ENCODE measurements at regions not wholly inside any gene's neighbourhood (a gene's known extent, or its start where the extent isn't known, plus 50 kb on each side); places are given as distances from the start of the nearest gene placed in this dataset.

DNA sequence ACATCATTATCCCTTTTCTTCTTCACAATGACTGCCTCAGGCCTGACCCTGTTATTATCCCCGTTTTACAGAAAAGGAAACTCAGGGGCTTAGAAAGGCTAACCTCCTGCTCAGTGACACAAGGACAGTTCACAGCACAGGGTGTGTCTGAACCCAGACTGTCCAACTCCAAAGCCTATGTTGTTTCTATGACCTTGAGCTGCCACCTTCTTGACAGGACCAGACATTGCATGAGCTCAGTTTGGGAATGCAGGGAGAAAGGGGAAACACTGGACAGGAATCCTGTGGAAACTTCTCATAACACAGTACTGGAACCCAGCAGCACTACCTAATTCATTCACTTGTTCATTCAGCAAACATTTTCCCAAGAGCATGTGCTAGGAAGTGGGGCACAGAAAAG is 472.8 kb downstream of the CDK5RAP2 start:
- DNase-seq = no peak

DNA sequence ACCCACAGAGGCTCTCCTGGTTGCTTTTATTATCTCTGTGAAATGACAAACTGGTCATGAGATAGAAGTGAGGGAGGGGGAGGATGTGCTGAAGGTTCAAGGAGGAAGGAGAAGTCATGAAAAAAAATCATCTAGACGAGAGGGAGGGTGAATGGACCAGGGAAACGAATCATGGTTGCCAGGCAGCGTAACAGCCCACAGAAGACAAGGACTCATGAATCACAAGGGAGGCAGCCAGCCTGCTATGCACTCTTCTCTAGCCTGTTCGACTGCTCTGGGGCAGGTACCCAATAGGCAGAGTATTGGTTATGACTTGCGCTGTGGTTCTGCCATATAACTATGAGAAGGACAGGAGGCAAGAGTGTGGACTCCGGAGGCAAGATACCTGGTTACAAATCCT is 475.2 kb downstream of the CDK5RAP2 start:
- no peak for DNase-seq

DNA sequence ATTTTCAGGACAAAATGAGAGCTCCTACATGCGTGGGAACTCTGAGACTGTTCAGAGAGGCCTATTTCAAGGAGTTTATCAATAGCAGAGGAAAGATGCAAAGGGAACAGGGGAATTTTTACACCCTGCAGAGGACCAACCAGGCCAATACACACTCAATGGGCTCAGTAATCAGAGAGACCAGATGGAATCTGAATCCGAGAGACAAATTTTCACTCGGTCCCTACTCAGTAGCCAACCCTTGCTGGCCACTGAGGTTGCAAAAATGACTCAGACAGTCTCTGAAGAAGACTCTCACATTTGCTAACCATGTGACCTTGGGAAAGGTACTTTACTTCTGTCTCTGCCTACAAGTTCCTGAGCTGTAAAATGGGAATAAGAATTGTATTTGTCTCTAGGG is 479.4 kb downstream of the CDK5RAP2 start:
- DNase-seq = no peak

DNA sequence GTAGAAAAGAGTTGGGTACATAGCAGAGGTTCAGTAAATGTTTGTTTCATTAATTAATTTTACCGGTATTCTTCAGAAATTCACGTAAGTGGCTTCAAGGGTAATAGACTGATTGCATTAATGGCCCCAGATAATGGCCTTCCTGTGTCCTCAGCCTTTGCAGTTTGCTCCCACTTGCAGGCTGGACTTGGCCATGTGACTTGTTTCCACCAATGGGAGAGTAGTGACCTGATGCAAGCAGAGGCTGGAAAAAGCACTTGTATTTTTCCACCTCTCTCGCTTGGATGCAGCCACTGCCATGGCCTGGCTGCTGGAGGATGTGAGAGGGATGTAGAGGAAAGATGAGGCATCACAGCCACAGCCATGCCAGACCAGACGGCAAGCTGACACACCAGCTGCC is 480.9 kb downstream of the CDK5RAP2 start:
- DNase-seq = no peak

DNA sequence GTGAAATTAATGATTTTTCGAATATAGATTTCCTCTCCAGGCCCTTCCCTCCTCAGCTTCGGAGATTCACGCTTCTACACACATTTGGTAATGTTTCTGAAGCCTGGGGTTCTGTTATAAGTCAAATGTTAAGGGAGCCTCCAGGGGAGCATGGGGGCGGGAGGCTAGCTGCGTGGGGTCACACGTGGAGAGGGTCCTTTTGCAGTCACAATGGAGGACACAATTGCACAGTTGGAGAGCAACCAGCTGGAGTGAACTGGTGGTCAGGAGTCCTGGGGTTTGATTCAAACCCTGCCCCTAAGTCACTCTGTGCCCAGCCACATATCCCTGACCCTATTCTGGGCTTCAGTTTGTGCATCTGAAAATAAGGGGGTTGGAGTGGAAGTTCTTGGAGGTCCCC is 481.4 kb downstream of the CDK5RAP2 start:
- no peak for DNase-seq

DNA sequence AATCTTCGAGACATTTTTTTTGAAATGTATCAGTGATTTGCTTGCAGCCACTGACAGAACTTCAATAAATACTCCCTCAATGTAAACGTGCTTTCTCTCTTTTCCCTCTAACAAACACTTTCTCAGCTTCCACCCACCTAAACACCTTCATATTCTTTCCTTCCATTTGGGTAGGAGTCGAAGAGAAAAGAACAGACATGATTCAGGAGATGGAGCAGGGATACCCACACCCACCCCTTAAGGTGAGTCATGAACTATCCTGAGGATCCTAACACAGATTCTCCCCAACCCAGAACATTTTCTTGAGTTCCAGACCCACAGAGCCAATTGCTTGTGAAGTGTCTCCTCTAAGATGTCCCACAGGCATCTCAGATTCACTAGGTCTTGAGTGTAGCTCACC is 488.8 kb downstream of the CDK5RAP2 start:
- DNase-seq = no peak

DNA sequence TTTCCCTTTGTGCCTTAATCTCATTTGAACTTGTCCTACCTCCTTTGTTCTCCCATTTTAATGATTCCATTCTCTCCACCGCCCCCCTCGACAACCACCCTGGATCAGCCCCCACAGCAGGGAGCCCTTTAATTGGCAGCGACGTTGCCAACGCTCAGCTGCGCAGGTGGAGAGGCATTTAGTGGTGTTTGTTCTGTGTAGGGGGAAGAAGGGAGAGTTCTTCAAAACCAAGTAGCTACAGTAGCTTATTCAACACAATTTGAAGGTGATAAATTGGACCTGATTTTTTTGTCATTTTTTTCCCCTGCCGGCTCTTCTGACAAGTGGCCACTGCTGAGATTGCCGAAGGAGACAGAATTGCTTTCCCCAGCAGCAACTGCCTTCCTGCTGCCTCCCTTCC is 499.1 kb downstream of the CDK5RAP2 start:
- DNase-seq = no peak

DNA sequence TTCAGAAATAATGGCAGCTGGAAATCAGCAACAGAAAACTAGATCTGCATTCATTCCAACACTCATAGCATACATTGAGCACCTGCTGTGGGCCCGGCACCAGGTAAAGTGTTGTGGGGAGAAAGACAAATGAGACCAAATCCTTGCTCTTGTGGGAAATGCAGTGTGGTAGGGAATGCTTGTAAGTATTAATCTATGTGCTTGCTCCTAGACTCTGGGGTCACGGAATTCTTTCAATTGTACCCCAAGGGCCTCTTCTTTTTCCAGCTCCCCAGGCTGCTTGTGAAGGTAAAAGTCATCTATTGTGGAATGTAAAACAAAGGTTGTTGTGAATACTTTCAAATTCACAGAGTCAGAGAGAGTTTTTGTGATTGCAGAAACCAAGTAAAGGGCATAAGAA is 501.9 kb downstream of the CDK5RAP2 start:
- DNase-seq = no peak

DNA sequence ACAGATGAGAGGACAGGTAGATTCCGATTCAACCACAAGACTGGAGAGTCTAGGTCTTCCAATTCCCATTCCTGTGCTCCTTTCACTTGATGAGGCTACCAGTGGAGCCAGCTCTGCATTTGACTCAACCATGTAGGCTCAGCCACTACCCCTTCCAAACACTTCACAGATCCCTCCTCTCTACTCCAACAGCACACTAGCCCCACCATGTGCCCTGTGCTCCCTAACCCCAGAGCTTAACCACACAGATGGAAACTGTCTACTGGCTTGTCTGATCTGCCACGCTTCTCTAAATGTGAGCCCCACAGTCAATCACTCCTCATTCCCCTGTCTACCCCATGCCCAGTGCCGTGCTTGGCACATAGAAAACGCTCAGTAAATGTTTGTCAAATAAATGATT is 508.2 kb downstream of the CDK5RAP2 start:
- DNase-seq = no peak

DNA sequence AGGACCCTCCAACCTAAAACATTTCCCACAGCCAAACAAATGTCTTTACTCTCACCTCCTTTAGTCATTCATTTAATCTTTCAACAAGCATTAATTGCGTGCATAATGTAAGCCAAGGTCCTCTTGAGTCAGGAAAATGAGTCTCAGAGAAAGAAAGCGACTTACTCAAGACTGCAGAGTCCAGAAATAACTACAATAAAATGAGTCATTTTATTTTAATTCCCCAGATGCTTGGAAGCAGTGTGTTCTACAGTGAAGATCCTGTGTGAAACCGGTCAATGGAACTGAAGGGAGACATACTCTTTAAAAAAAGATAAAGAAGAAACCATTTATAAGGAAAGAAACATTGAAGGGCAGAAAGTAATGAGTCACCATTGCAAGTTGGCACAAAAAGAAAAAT is 513.7 kb downstream of the CDK5RAP2 start:
- DNase-seq = no peak

DNA sequence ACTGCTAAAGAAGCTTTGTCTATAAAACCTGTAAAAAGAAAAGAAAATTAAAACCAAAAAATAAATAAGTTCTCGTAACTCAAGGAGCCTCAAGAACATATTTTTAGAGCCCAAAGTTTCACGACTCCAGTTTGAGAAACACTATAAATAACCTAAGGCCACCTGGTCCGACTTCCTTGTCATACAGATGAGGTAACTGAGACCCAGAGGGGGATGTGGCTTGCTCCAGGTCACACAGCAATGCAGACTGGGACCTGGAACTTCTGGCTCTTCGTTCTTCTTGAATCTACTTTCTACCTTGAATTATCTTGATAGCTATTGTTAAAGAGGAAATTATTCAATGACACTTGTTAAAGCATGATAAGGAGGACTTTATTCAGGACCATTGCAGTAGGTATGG is 514.8 kb downstream of the CDK5RAP2 start:
- no peak for DNase-seq

DNA sequence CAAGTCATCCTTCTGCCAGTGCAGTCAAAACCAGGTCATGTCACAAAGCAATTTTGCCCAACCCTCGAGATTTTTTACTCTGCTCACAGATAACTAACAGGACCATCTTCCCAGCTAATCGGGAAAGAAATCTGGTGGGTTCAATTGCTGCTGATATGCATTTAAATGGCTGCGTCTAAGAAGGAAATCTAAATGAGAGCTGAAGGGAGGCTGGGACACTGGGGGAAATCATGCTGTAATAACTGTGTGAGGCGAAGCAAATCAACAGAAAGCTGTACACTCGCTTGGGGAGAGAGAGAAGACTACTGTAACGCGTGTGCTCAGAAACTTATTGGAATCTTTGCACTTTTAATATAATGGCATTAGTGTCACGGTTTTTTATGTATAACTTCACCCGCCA is 535.0 kb downstream of the CDK5RAP2 start:
- no peak for DNase-seq

DNA sequence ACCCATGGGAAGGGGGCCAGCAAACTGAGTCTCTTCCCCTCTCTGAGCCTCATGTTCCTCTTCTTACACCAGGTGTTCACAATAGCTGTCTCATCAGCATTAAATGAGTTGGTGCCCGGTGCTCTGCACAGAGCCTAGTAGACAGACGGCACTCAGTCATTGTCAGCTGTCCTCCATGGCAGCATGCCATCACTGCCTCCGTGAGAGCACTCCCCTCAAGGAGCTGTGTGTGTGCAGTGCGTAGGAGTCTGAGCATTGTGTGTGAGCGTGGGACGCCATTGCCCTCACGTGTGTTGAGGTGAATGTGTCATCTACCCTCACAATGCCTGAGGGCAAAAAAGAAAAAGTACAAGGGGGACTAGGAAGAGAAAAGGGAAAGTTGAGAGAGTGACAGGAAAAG is 536.5 kb downstream of the CDK5RAP2 start:
- DNase-seq = no peak

DNA sequence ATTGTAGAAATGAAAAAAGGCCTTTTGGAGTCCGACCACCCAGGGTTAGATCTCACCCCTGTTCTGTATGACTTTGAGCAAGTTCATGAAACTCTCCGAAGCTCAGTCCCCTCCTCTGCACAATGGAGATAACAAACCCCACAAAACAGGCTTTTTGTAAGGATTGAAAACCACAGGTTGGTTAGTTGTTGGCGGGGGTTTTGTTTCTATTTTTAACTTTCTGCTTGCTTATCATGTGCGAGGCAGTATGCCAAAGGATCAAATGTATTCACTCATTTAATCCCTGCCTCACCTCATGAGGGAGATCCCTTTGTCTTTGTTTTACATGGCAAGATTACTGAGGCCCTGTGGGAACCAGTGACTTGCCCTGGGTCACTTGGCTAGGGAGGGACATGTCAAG is 539.1 kb downstream of the CDK5RAP2 start:
- DNase-seq = no peak

DNA sequence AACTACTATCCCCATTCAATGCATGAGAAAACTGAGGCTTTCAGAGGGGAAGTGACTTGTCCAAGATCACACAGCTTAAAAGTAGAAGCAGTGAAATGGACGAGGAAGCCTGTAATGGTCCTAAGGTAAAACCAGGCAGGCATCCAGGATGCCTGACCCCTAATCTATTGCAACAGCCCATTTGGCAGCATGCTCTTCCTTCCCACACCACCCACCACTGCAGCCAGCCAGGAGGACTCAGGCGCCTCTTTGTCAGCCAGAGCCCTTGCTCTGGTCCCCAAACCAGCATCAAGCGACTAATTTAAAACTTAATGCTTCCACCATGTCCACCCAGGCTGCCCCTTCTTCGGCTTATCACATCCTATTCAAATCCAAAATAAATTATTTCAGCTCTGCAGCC is 541.6 kb downstream of the CDK5RAP2 start:
- DNase-seq = no peak

DNA sequence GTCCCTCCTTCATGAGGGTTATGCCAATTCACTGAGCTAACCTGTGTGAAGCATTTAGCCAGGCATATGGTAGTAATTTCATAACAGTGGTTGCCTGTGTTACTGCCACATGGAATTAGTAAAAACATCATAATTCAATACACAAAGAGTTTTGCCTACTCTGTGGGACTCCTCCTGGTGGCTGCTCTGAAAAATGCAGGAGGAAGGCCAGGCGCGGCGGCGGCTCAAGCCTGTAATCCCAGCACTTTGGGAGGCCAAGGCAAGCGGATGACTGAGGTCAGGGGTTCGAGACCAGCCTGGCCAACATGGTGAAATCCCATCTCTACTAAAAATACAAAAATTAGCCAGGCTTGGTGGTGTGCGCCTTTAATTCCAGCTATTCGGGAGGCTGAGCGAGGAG is 547.3 kb downstream of the CDK5RAP2 start:
- DNase-seq = no peak

DNA sequence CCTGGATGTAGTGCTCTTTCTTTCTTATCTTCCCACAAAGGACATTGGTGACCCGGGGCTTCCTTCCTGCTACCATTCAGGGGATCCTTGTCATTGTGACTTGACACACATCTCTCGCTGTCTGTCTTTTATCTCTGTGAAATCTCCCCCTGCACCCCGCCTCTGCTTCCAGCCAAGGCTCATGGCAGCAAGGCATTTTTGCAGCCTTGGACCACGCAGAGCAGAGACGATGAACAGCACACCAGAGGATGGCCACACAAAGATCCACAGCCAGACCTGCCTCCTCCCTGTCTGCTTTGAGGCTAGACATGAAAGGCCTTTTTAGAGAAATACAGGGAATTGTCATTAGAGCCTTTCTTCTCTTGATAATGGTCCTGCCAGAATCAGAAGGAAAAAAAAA is 549.1 kb downstream of the CDK5RAP2 start:
- no peak for DNase-seq

DNA sequence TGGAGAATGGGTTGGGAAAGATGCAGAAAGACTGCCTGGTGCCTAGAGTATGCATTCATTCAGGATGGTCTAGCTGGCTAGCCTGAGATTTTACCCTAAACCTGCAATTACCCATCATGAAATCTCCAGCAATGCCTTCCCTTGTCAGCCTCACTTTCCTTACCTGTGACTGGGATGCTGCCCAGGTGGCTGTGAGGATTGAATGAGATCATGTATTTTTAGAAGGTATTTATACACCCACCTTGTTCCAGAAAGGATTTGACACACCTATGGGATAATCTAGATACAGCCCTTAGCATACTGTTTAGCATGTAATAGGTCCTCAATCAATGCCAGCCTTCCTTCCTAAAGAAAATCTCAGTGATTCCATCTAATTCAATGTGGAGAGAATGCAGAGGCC is 561.4 kb downstream of the CDK5RAP2 start:
- DNase-seq = no peak

DNA sequence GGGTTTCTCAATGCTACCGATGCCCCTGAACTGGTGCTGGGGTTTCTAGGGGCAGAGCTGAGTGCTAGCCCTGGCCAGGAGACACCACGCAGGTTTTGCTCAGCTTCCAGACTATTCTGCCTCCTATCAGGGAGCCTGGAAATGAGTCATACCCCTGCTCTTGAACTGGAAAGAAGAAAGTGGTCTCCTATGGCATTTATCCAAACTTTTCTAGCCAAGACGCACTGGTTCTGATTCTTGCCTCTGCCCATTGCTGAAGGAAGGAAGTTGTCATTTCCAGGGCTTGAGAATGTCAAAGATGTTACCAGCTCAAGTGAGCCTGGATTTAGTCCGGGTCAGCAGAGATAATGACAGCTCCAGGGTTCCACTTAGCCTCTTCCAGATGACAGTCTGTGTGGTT is 561.9 kb downstream of the CDK5RAP2 start:
- DNase-seq = no peak

DNA sequence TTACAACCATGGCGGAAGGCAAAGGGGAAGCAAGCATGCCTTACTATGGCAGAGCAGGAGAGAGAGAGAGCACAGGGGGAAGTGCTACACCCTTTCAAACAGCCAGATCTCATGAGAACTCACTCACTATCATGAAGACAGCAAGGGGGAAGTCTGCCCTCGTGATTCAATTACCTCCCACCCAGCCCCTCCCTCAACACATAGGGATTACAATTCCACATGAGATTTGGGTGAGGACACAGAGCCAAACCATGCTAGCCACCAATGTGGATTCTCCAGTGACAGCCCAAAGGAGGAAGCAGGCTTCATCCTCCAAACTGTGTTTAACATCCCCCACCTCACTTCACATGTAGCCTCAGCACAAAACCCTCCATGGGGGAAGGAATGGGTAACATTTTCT is 563.7 kb downstream of the CDK5RAP2 start:
- no peak for DNase-seq

DNA sequence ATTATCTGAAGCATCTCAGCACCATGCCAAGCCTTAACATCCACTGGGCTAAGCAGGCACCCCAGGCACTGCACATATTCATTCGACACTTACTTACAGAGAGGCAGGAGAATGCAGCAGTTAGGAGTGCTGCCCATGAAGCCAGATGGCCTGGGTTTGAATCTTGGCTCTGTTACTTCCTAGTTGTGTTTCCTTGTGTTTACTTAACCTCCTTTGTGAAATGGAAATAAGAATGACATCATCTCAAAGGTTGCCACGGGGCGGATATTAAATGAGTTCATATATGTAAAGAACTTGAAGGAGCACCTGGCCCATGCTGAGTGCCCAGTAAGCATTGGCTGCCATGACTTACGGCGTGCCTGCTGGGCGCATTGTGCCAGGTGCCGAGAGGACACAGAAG is 565.2 kb downstream of the CDK5RAP2 start:
- DNase-seq = no peak

DNA sequence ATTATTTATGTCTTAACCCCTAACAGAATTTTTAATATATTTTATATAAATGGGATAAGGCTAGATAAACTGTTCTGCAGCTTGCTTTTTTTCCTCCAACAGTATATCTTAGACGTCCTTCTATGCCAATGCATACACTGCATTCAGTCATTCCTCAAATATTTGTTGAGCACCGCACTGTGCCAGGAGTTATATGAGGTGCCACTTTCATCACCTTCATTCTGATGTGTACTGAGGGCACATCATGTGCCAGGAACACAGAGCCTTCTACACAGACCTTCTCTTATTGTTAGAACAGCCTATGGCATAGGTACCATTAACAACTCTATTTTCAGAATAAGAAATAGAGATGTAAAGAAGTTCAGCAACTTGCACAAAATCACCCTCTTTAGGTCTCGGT is 570.1 kb downstream of the CDK5RAP2 start:
- no peak for DNase-seq

DNA sequence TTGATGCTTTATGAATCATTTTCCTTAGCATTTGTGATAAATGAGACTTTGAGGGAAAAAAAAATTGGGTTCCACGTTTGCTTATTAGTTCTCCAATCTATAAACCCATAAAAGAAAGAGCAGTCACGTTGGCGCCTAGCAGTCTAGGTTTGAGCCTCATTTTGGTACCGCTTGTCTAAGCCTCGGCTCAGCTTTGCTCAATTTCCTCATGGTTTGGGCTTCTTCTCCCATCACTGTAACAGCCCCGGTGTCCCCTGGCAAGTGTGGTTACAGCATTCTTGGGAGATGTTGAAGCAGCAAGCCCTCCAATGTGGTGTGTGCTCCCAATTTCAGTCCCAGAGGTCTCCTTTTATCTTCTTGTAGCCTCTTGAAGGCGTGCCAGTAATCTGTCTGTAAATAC is 578.4 kb downstream of the CDK5RAP2 start:
- DNase-seq = no peak

DNA sequence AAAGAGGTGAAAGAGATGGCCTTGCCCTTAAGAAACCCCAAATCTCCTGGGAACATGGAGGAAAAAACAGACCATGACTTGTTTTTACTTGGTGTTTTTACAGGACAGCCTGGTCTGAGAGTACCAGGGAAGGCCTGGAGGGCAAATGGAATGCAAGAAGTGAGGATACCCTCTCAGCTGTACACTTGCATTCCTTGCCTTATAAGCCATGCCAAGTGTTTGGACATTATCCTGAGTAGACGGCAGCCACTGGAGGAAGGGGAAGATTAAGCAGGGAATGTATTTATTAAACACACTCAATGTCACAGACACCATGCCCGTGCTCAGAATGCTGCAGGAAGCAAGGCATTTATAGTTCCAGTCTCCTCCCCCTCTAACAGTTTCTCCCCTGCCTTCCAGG is 581.4 kb downstream of the CDK5RAP2 start:
- DNase-seq = no peak

DNA sequence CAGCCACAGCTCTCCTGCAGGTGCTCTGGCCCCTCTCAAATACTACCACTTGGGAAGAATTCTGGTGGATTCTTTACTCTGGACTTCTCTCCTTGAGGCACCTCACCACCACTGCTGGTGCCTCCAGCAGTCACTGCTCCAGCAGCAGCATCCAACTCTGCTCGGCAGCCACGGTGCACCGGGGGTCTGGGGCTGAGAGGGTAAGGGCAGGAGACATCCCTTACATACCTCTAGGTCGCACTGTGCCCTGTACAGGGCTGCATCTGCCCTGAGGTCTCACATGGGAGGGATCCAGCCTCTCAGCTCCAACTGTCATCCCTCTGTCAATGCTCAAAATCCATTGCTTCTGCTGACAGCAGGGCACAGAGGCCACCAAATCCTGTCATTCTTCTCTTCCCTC is 588.2 kb downstream of the CDK5RAP2 start:
- no peak for DNase-seq

DNA sequence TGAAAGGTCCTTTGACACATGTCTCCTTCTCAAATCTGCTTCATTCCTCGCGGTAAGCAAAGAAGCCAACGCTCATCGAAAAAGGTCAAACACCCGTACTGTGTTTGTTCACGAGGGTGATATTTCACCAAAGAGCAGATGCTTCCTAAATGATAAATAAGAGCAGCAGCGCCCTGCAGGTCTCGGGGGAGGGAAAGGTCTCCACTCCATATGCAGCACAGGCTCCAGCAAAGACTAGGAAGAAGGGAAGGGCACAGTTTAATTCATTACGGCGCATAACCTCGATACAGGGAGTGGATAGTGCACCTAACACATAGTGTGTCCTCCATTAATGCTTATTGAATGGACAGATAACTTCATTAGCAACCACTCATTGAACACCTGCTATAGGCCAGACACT is 593.3 kb downstream of the CDK5RAP2 start:
- no peak for DNase-seq

DNA sequence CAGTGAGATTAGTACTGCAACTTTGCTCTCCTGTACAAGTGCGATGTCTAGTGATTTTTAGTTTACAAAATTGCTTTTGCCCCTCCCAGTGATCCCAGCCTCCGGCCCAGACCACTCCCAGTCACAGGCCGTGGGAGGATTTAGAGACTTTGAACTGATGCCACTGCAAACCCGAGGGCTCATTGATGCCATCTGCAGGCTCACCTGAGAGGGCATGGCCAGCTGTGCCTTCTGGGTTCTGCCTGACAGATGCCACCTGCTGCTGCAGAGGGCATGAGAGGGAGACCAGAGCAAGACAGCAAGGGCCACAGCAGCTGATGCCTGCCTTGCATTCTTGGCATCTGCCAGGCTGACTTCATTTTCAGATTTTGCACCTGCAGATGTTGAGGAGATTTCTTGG is 593.8 kb downstream of the CDK5RAP2 start:
- no peak for DNase-seq

Measured in hematopoietic multipotent progenitor cell treated with erythropoietin and hydrocortisone succinate and interleukin-3 and kit ligand, for 8 days (in vitro differentiated cells).